WTC11 (cell line): ENCODE measurements at regions not wholly inside any gene's neighbourhood (a gene's known extent, or its start where the extent isn't known, plus 50 kb on each side); places are given as distances from the start of the nearest gene placed in this dataset.

Experiments
- ATAC-seq: fragments of 200-7000 bp; cut with Tn5 transposase; 2 replicates; pipeline ENCODE4 v1.10.0; 2021; ENCODE audit warnings: mild to moderate bottlenecking, moderate library complexity
- CTCF ChIA-PET: fragments of 300-600 bp; sonication (Branson Sonifier 250); formaldehyde crosslinking; loops from one replicate; lab custom pipeline; 2021; ENCODE audit warnings: antibody characterized with exemption; lab: Charles Lee
- POLR2A ChIA-PET: fragments of 350-600 bp; sonication (Branson Sonifier 250); formaldehyde crosslinking; loops from one replicate; lab custom pipeline; 2021; ENCODE audit warnings: antibody characterized with exemption; lab: Charles Lee
- DNase-seq: peaks from one replicate; pipeline ENCODE4 v3.0.0; 2021; ENCODE audit warnings: low spot score
- H3K27ac Mint-ChIP-seq: 2 replicates; pipeline ENCODE4 v1.8.0; 2021; ENCODE audit warnings: mixed read lengths
- H3K27me3 Mint-ChIP-seq: 2 replicates; pipeline ENCODE4 v1.8.0; 2021; ENCODE audit warnings: low read depth, mild to moderate bottlenecking, moderate library complexity, mixed read lengths
- H3K36me3 Mint-ChIP-seq: 2 replicates; pipeline ENCODE4 v1.8.0; 2021; ENCODE audit warnings: mixed read lengths
- H3K4me1 Mint-ChIP-seq: 2 replicates; pipeline ENCODE4 v1.8.0; 2022; ENCODE audit warnings: mixed read lengths
- H3K4me3 Mint-ChIP-seq: 2 replicates; pipeline ENCODE4 v1.8.0; 2021; ENCODE audit warnings: mild to moderate bottlenecking, moderate library complexity, mixed read lengths
- H3K9me3 Mint-ChIP-seq: 2 replicates; pipeline ENCODE4 v1.8.0; 2021; ENCODE audit warnings: mixed read lengths
- ATF3 ChIP-seq: sonication (generic); formaldehyde crosslinking; conservative IDR thresholded peaks from 2 replicates; pipeline ENCODE4 v1.8.1; 2022; ENCODE audit warnings: mild to moderate bottlenecking, missing genetic modification reagents
- E2F1 ChIP-seq: sonication (generic); formaldehyde crosslinking; IDR thresholded peaks from 2 replicates; pipeline ENCODE4 v1.8.0; 2022; ENCODE audit warnings: mild to moderate bottlenecking, missing genetic modification reagents
- E2F5 ChIP-seq: sonication (generic); formaldehyde crosslinking; IDR thresholded peaks from 2 replicates; pipeline ENCODE4 v1.8.1; 2022; ENCODE audit warnings: mild to moderate bottlenecking, moderate library complexity, missing genetic modification reagents
- ELF4 ChIP-seq: sonication (generic); formaldehyde crosslinking; IDR thresholded peaks from 2 replicates; pipeline ENCODE4 v1.8.1; 2022; ENCODE audit warnings: low read depth, mild to moderate bottlenecking, moderate library complexity, missing genetic modification reagents
- GABPB1 ChIP-seq: sonication (generic); formaldehyde crosslinking; IDR thresholded peaks from 2 replicates; pipeline ENCODE4 v1.8.1; 2023; ENCODE audit warnings: mild to moderate bottlenecking, missing genetic modification reagents
- GTF2I ChIP-seq: fragments of 250-450 bp; sonication (Bioruptor Pico); conservative IDR thresholded peaks from 2 replicates; pipeline ENCODE4 v1.4.0; 2021; ENCODE audit warnings: mild to moderate bottlenecking
- HMGXB4 ChIP-seq: sonication (generic); formaldehyde crosslinking; IDR thresholded peaks from 2 replicates; pipeline ENCODE4 v1.8.1; 2023; ENCODE audit warnings: mild to moderate bottlenecking, moderate library complexity, missing genetic modification reagents
- IRF2 ChIP-seq: sonication (generic); formaldehyde crosslinking; IDR thresholded peaks from 2 replicates; pipeline ENCODE4 v1.8.0; 2022; ENCODE audit warnings: low read depth, missing genetic modification reagents, borderline replicate concordance
- NR2C2 ChIP-seq: sonication (generic); formaldehyde crosslinking; IDR thresholded peaks from 2 replicates; pipeline ENCODE4 v1.8.0; 2022; ENCODE audit warnings: mild to moderate bottlenecking, missing genetic modification reagents
- TEAD4 ChIP-seq: sonication (generic); formaldehyde crosslinking; IDR thresholded peaks from 2 replicates; pipeline ENCODE4 v1.8.0; 2022; ENCODE audit warnings: mild to moderate bottlenecking, missing genetic modification reagents
- USF2 ChIP-seq: sonication (generic); formaldehyde crosslinking; IDR thresholded peaks from 2 replicates; pipeline ENCODE4 v1.8.1; 2023; ENCODE audit warnings: mild to moderate bottlenecking, missing genetic modification reagents, moderate library complexity
- ZNF219 ChIP-seq: sonication (generic); formaldehyde crosslinking; IDR thresholded peaks from 2 replicates; pipeline ENCODE4 v1.8.0; 2023; ENCODE audit warnings: missing genetic modification reagents, mild to moderate bottlenecking, borderline replicate concordance
- ZNF396 ChIP-seq: fragments of 250-450 bp; sonication (Bioruptor Pico); IDR thresholded peaks from 2 replicates; pipeline ENCODE4 v1.8.0; 2021; ENCODE audit warnings: mild to moderate bottlenecking, moderate library complexity, borderline replicate concordance
- ZNF416 ChIP-seq: fragments of 250-450 bp; sonication (Bioruptor Pico); IDR thresholded peaks from 2 replicates; pipeline ENCODE4 v1.9.0; 2021; ENCODE audit warnings: mild to moderate bottlenecking, inconsistent platforms
- TF ChIP-seq, protein P1 (sequence below): fragments of 250-450 bp; sonication (Bioruptor Pico); IDR thresholded peaks from 2 replicates; pipeline ENCODE4 v1.9.0; 2021; ENCODE audit warnings: mild to moderate bottlenecking
- TF ChIP-seq, protein P2 (sequence below): sonication (generic); formaldehyde crosslinking; IDR thresholded peaks from 2 replicates; pipeline ENCODE4 v1.8.1; 2022; ENCODE audit warnings: missing genetic modification reagents, borderline replicate concordance

DNA sequence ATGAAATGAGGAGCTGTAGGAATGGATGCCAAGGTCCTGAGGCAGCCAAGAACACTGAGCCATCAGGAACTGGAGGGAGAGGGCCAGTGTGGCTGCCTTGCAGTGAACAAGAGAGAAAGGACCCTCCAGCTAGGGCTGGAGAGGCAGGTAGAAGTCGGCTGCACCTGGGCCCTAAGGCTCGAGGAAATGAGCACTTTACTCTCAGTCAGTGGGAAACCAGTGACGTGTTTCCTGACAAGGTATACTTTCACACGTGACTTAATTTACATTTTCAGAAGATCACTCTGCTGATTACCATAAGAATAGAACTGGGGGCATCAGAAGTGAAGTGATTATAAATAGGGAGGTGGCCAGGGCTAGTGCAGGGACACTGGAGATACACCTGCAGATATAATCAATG, 115.2 kb downstream of the C17orf67 start:
- DNase-seq = no peak
- Mint-ChIP-seq H3K27me3 (no peaks in the 10 kb centered on the region), H3K4me1 (peaks cover 28% of the 10 kb centered on the region), H3K27ac (peak overlapping the region; percentile 4; the same call in 1 of the 2 replicates), H3K36me3 (no peaks in the 10 kb centered on the region), H3K4me3 (no peak overlapping the region), H3K9me3 (no peaks in the 10 kb centered on the region)
- ChIA-PET POLR2A (no interaction called here), CTCF (interaction anchor here (0.7 to 1.2 kb wide), 5 partner anchors 62 to 219 kb away, joined by 3 to 5 read pairs (median 3); no protein-coding TSS in a partner anchor)
- ATAC-seq = peak; percentile 36
- TF ChIP-seq GTF2I (no peak), ATF3 (no peak), ZNF396 (no peak), E2F5 (CRISPR knock-in tag) (no peak), USF2 (peak; percentile 56)
- TF ChIP-seq, protein P1, sequence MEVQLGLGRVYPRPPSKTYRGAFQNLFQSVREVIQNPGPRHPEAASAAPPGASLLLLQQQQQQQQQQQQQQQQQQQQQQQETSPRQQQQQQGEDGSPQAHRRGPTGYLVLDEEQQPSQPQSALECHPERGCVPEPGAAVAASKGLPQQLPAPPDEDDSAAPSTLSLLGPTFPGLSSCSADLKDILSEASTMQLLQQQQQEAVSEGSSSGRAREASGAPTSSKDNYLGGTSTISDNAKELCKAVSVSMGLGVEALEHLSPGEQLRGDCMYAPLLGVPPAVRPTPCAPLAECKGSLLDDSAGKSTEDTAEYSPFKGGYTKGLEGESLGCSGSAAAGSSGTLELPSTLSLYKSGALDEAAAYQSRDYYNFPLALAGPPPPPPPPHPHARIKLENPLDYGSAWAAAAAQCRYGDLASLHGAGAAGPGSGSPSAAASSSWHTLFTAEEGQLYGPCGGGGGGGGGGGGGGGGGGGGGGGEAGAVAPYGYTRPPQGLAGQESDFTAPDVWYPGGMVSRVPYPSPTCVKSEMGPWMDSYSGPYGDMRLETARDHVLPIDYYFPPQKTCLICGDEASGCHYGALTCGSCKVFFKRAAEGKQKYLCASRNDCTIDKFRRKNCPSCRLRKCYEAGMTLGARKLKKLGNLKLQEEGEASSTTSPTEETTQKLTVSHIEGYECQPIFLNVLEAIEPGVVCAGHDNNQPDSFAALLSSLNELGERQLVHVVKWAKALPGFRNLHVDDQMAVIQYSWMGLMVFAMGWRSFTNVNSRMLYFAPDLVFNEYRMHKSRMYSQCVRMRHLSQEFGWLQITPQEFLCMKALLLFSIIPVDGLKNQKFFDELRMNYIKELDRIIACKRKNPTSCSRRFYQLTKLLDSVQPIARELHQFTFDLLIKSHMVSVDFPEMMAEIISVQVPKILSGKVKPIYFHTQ (CRISPR knock-in tag) = no peak

- no peaks in the 10 kb centered on the region for H3K27me3 Mint-ChIP-seq
- no peak for ATAC-seq
- POLR2A ChIA-PET = no interaction called here
- TF ChIP-seq ZNF416 (no peak), NR2C2 (no peak), GABPB1 (CRISPR knock-in tag) (no peak), IRF2 (CRISPR knock-in tag) (no peak), HMGXB4 (CRISPR knock-in tag) (no peak), E2F1 (no peak), TEAD4 (CRISPR knock-in tag) (no peak), ELF4 (no peak), ZNF219 (CRISPR knock-in tag) (no peak)
- TF ChIP-seq, protein P2, sequence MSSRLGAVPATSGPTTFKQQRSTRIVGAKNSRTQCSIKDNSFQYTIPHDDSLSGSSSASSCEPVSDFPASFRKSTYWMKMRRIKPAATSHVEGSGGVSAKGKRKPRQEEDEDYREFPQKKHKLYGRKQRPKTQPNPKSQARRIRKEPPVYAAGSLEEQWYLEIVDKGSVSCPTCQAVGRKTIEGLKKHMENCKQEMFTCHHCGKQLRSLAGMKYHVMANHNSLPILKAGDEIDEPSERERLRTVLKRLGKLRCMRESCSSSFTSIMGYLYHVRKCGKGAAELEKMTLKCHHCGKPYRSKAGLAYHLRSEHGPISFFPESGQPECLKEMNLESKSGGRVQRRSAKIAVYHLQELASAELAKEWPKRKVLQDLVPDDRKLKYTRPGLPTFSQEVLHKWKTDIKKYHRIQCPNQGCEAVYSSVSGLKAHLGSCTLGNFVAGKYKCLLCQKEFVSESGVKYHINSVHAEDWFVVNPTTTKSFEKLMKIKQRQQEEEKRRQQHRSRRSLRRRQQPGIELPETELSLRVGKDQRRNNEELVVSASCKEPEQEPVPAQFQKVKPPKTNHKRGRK (CRISPR knock-in tag) = no peak
- no peak overlapping the region for H3K4me3 Mint-ChIP-seq
- peaks cover 18% of the 10 kb centered on the region for H3K4me1 Mint-ChIP-seq
- no peak overlapping the region for H3K27ac Mint-ChIP-seq
- CTCF ChIA-PET = no interaction called here
- no peaks in the 10 kb centered on the region for H3K9me3 Mint-ChIP-seq
- no peaks in the 10 kb centered on the region for H3K36me3 Mint-ChIP-seq
- no peak for DNase-seq
Measured at GRCh38 chr17:56723421-56723820, 110.3 kb downstream of the C17orf67 start.
